Stimulated activated CD8-positive, alpha-beta memory T cell treated with anti-CD3 and anti-CD28 coated beads, Interleukin-7, amount 100 ng/mL, for 48 hours (primary cell): ENCODE measurements at regions not wholly inside any gene's neighbourhood (a gene's known extent, or its start where the extent isn't known, plus 50 kb on each side); places are given as distances from the start of the nearest gene placed in this dataset.

Experiments used
- DNase-seq, 2 donors: peaks; one replicate each; pipeline ENCODE4 v3.0.0-alpha.2; 2020; ENCODE audit warnings: low read depth in 1 of 2; ENCODE audit errors: extremely low read depth in 1 of 2

DNA sequence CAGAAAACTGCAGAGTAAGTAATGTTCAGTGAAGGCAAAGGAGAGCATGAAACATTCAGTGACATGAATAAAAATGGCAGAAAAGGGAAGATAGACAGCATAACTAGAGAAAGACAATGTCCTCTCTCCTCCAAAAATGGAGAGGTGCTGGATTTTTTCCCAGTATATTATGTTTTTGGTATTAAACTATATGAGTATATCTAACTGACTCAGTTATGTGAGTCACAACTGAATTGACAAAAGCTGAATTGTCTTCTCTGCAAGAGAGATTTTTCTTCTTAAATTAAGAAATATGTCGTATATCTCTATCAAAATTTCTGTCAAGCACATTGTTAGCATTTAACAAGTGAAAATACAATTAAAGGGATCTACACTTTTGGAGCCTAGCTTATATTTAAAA, 375.1 kb downstream of the CHSY3 start:
- DNase-seq, result no peak

DNA sequence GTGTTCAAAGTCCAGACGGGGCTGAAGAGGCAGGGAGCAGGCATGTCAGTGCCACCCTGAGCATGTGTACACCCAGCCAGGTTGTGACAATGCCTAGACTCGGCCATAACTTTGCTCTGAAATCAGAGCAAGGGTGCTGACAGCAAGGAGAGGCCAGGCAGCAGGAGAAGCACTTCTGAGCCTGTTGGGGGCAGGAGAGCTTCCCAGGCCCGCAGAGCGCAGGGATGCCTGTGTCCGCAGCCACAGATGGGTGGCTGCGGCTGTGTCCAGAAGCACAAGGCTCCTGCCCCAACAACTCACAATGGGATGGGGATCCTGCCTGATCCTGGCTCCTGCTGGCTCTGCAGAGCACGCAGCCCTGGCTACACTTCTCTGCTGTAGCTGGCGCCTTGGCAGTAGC, 373.9 kb downstream of the CHSY3 start:
- DNase-seq, result no peak

DNA sequence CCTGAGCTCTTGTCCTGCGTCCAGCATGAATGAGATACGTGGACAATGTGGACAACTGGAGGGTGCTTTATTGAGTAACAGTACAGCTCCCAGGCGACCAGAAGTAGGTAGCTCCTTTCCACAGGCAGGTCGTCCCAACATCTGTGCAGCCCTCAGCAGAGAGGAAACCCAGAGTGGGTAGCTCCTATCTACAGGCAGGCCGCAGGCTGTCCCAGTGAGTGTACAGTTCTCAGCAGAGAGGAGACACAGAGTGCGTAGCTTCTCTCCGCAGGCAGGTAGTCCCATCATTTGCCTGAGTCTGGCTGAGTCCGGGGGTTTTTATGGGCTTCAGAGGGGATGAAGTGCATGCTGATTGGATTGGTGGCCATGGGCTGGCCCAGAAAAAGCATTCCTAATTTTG, 373.3 kb downstream of the CHSY3 start:
- DNase-seq, result no peak

DNA sequence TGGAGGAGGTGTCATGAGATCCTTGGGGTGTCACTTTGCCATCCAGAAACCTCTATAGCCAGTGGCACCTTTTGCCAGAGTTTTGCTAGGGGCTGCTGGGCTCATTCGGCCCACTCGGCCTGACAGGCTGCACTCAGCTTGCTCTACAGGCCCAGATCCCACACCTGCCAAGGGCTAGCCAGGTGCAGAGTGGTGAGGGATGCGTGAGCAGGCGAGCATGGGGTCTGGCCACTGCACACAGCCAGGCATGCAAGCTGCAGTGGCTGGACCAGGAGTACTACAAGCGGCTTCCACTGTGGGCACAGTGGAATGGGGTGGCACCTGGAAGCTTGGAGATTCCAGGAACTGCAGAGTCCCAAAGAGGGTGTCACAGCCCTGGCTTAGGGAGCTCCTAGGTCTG, 372.7 kb downstream of the CHSY3 start:
- DNase-seq, result no peak

DNA sequence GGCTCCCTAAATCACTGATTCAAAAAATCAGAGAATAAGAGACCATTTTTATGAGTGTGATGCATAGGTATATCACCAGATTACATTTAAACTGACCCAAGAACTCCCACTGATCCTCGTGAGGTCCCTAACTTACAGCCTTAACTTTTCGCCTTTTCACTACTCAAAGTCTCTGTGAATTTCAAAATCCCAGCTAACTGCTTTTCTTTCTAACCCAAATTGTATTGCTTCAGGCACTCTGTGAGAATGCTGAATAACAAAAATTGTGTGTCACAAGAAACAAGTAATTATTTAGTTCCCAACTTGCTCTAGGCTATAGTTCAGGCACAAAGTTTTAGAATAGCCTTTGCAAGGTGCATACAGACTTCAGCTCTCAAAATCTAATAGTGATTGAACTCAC, 368.6 kb downstream of the CHSY3 start:
- no peak for DNase-seq

DNA sequence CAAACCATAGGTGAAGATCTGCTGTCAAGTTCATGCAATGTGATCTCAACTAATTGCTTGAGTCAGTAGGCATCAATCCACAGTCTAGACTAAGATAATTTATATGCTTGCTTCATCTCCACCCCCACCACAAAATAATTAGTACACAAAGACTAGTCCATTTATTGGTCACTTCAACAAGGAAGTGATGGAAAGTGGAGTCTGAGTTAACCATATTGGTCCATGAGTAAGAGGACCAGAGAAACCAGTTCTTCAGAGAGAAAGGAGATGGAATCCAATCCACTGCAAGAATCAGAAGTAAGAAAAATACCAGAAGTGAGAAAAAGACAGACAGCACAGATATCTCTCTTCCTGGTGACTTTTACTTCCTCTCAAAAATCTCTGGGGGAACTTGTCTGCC, 366.5 kb downstream of the CHSY3 start:
- DNase-seq, result no peak

DNA sequence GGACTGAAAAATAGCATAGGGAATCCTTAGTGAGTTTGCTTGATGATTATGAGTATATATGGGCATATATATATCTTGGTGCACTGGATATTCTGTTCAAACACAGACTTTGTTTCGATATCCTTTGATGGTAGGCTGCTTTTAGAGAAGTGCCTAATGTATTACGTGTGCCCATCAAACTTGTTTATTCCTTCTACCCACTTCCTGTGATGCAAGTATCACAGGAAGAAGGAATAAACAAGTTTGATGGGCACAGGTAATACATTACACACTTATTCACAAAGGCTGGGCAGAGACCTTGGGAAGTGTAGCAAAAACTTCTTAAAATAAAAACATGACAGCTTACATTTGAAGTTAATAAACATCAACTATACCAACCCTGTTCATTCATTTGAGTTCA, 364.2 kb downstream of the CHSY3 start:
- DNase-seq, result no peak

DNA sequence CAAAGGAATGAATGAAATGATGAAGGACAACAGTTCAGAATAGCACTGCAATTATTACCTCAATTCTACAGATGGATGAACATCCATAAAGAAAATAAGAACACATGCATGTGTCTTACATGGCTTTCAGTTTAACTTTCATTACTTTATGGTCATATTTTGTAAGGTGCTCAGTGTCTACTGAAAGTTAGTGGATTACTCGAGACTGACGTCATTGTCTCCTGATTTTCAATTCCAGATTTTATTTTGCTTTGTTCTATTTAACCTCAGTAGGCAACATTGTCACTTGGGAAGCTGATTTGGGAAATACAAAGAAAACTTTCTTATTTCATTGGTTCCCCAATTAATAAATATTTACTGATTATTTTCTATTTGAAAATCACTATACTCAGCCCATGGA, 363.7 kb downstream of the CHSY3 start:
- no peak for DNase-seq

DNA sequence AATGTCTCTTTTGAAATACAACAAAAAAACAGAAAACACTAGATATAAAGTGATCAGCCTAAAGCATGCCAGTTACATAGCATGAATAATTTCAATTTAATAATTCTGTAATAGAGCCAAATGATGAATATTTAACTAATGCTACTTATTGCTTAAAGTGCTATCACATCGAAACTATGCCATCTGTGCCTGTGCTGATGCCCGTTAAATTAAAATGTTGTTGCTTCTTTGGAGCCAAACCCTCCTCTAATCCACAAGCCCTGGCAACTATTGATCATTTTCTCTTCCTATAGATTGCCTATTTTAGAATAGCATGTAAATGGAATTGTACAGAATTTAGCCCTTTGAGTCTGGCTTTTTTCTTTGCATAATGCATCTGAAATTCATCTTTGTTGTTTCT, 356.2 kb downstream of the CHSY3 start:
- no peak for DNase-seq

DNA sequence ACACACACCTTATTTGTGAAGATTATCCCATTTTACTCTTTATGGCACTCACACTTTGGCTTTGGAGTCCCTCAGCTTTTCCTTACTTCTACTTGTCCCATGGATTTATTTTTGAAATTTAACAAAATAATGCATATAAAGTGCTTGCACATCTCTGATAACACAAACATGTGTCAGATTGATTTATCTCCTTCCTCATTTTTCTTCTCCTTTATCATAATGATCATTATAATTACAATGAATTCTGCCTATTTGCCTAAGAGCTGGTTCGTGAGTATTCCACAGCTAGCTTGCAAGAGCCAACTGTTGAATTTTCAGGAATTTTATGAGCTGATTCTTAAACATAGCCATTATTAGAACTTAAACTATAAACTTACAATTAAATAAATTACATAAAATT, 347.7 kb downstream of the CHSY3 start:
- no peak for DNase-seq

DNA sequence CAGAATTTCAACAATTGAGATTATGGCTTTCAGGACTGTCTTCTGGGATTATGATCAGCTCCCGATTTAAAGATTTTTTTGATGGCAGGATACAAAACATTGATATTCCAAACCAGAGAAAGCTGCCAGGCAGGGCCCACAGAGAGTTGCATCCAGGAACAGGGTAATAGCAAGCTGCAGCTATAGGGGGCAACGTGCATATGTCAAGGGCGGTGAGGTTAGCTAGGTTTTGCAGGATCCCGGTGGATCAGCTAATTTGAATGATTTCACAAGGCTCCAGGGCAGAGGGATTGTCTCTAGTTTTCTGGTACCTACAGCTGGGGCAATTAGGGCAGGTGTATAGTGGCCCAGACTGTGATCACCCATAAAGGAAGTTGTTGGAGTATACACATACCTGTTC, 339.4 kb downstream of the CHSY3 start:
- DNase-seq, result no peak

DNA sequence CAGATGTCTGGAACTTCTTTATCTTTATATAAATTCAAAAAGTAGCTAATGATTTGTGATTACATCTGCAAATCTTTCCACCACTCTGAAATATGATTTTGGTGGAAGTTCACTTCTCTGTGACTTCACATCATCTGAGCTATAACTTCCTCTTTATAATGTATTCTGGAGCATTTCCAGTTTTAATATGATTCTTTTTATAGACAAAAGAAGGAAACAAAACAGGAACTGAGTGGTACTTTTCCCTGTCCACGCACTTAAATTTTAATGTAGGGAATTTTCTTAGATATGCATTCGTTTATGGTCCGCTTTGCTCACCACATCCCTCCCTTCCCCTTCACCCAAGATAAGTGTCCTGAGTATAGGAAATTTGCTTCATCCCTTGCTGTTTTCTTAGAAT, 333.5 kb downstream of the CHSY3 start:
- no peak for DNase-seq
